GM12875 (cell line): ENCODE measurements at regions not wholly inside any gene's neighbourhood (a gene's known extent, or its start where the extent isn't known, plus 50 kb on each side); places are given as distances from the start of the nearest gene placed in this dataset.

Experiments used
- H3K4me3 ChIP-seq: one replicate; pipeline ENCODE4 v1.5.1; 2011; ENCODE audit warnings: low read depth, low read length, control low read depth
- TF ChIP-seq, protein P1 (sequence below): IDR thresholded peaks from 2 replicates; pipeline ENCODE4 v1.5.1; 2011; ENCODE audit warnings: low read depth, mild to moderate bottlenecking, control low read depth, inconsistent platforms, low read length, moderate library complexity, borderline replicate concordance; ENCODE audit not compliant: insufficient read depth

DNA sequence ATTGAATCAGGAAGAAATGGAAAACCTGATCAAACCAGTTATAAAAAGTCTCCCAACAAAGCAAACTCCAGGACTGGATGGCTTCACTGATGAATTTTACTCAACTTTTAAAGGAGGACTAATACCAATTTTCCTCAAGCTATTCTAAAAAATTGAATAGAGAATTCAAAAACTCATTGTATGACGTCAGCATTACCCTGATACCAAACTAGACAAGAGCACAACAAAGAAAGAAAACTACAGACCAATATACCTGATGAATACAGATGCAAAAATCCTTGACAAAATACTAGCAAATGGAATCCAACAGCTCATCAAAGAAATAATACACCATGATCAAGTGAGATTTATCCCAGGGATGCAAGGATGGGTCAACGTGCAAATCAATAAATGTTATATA, 172.9 kb downstream of the FNDC1 start:
- no peak overlapping the region for H3K4me3 ChIP-seq
- TF ChIP-seq, protein P1, sequence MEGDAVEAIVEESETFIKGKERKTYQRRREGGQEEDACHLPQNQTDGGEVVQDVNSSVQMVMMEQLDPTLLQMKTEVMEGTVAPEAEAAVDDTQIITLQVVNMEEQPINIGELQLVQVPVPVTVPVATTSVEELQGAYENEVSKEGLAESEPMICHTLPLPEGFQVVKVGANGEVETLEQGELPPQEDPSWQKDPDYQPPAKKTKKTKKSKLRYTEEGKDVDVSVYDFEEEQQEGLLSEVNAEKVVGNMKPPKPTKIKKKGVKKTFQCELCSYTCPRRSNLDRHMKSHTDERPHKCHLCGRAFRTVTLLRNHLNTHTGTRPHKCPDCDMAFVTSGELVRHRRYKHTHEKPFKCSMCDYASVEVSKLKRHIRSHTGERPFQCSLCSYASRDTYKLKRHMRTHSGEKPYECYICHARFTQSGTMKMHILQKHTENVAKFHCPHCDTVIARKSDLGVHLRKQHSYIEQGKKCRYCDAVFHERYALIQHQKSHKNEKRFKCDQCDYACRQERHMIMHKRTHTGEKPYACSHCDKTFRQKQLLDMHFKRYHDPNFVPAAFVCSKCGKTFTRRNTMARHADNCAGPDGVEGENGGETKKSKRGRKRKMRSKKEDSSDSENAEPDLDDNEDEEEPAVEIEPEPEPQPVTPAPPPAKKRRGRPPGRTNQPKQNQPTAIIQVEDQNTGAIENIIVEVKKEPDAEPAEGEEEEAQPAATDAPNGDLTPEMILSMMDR = no peak

DNA sequence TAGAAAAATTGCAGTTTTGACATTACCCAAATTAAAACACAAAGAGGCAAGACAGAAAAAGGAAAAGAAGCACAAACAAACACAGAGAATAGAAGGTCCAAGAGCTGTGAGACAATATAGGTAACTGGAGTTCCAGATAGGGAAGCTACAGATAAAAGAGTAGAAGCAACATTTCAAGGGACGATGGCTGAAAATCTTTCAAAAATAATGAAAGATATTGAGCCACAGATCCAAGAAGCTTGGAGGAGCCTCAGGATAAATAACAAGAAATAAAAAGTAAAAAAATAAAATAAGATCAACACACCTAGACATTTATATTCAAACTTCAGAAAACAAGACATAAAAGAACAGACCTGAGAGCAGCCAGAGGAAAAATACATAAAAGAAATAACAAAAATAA, 164.9 kb downstream of the FNDC1 start:
- H3K4me3 ChIP-seq = no peak overlapping the region
- TF ChIP-seq, protein P1 = no peak

DNA sequence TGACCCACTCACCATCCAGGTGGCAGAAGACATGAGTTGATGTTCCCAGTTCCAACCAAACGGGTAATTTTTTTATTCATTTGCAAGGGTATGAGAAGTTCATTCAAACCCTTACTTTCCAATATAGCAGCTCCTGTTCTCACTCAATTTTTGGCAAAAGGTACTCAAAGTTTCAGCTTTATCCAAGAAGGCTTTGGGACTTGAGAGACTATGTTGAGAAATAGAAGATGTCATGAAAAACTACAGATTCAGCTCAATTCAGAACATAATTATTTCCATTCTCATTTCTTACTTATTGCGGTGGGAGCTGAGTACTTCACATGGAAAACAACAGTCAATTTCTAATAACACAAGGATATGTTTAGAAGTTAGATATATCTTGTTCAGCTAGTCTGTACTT, 162.3 kb downstream of the FNDC1 start:
- H3K4me3 ChIP-seq = no peak overlapping the region
- TF ChIP-seq, protein P1 = no peak

DNA sequence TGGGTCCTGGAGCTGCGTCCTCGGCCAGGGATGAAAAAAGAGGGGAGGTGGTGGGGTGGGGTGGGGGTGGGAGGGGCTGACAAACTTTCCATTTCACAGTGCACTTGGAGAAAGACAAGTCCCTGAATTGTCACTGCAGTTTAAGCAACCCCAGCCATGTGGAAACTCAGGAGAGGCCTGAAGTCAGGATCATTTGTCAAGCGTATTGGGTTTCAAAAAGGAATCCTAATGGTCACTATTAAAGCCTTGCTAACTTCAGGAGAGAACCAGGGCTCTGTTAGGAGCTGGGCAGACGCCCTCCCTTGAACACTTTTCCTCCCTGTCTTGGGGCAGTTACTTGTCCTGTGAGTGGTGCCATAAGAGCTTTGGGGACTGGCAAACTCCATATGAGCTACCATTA, 159.9 kb downstream of the FNDC1 start:
- H3K4me3 ChIP-seq = no peak overlapping the region
- TF ChIP-seq, protein P1 = no peak

DNA sequence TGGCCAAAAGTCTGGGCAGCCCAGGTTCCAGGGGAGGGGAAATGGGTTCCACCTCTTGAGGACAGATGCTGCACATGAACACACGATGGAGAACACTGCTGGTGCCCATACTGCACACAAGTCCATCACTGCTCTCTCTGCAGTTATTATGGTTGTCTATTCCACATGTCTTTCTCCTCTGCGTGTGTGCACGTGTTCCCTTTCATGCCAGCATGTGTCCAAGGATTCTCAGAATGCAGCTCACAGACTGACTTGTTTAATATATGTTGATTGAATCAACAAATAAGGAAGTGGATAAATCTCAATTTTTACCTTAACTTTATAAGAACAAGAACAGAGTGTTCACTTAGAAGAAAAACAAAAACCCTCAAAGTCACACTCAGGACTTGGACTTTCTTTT, 158.9 kb downstream of the FNDC1 start:
- TF ChIP-seq, protein P1 = no peak
- H3K4me3 ChIP-seq = no peak overlapping the region

DNA sequence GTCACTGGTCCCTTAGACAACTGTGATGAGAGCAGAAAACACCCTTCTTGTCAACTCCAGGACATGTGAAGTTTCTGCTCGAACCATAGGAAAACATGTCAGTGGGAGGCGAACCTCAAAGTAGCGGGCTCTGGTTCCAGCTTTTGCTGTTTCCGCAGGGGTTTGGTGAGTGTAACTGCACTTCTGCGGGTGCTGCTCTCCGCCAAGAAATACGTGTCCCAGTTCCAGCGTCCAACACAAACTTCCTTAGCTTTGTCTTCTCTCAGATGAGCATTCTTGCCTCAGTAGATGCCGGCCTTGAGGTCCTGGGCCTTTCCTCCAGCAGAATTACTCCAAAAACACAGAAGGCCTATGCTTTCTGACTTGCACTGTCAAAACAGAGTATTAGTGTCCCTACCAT, 156.3 kb downstream of the FNDC1 start:
- TF ChIP-seq, protein P1 = no peak
- H3K4me3 ChIP-seq = no peak overlapping the region

DNA sequence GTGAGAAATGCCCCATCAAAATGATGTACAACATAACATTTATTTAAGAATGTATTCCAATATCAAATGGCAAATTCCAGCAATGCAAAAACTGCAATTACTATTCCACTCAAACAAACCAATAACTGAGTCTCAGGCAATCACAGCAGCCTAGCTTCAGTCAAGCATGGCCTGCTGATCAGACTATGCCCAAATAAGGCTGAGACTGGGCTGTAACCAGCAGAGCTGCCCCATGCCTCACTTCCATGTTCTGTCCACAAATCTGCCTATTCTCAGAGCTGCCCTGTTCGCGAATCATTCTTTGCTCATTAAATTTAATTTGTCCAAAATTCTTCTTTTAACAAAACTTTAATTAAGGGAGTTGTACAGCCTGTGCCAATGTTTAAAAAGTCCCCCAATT, 155.4 kb downstream of the FNDC1 start:
- TF ChIP-seq, protein P1 = no peak
- H3K4me3 ChIP-seq = no peak overlapping the region
